GM21576 (cell line): ENCODE measurements at regions not wholly inside any gene's neighbourhood (a gene's known extent, or its start where the extent isn't known, plus 50 kb on each side); places are given as distances from the start of the nearest gene placed in this dataset.
"Not testable (repeated sequence)": the region's sequence is repeated elsewhere in the genome, so short reads cannot be mapped to it uniquely, and the experiment has no call there.

Experiments used
- ATAC-seq: cut with Tn5 transposase; IDR thresholded peaks from one replicate; pipeline ENCODE4 v1.9.1; 2021; ENCODE audit warnings: mild to moderate bottlenecking, moderate library complexity; ENCODE audit not compliant: unreplicated experiment

DNA sequence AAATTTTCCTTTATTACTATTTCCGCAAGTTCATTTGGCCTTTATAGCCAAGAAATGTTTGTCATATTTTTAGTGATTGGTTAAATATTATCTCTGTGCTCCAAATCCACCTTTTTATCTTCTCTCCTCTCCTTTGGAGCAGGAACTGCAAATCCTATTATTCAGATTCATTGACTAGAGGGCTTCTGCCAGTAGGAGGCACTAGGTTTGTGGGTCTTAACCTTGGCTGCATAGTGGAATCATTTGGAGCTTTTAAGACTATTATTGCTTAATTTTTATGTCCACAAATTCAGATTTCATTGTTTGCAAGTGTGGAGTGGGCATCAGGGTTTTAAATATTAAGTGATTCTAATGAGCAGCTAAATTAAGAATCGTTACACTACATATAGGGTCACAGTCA lies 75.3 kb upstream of the SYT10 start:
- no peak for ATAC-seq

DNA sequence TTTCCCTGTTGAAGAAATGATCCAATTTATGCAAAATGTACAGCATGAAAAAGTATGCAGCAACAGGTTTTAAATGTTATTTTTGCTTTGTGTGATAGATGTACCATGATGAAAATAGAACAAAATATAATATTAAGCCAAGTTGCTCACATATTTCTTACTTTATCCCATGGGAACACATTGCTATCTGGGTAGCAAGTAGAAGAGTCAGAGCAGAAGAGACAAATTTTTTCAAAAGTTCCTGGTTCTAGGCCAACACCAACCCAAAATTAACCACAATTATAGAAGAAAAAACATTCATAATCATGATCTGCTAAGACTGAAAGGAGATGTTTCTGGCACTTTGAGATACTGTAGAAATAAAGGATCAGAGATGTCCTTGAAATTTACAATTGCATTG lies 79.9 kb upstream of the SYT10 start:
- ATAC-seq, result no peak

DNA sequence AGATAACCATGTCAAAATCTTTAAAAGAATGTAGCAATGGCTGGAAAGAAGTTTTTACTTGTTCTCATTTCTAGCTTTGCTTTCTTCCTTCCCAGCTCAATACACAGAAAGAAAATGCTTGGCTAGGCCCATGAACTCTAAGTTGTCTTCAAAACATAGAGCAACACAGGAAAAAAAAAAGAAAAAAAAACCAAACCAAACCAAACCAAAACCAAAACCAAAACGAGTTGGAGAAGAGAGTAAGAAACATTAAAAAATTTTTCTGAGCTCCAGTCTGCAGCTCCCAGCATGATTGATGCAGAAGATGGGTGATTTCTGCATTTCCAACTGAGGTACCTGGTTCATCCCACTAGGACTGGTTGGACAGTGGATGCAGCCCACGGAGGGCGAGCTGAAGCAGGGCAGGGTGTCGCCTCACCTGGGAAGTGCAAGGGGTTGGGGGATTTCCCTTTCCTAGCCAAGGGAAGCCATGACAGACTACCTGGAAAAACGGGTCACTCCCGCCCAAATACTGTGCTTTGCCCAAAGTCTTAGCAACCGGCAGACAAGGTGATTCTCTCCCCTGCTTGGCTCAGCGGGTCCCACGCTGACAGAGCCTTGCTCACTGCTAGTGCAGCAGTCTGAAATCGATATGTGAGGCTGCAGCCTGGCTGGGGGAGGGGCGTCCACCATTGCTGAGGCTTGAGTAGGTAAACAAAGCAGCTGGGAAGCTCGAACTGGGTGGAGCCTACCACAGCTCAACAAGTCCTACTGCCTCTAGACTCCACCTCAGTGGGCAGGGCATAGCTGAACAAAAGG lies 81.1 kb upstream of the SYT10 start:
- ATAC-seq, result not testable (repeated sequence)

DNA sequence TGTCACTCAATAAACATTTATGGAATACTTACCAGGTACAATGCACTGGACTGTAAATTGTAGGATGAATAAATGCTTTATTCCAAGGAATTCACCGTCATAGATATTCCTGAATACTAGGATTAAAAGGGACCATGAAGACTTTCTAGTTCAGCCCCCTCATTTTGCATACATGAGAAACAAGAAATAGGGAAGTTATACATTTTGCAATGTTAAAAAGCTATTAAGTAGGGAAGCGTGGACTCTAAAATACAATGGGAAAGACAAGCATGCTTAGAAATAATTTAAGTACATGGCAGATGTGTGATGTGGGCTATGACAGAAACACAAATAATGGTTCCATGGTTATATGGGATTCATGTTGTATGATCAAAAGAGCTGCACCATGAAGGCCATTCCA lies 89.4 kb upstream of the SYT10 start:
- ATAC-seq, result no peak

DNA sequence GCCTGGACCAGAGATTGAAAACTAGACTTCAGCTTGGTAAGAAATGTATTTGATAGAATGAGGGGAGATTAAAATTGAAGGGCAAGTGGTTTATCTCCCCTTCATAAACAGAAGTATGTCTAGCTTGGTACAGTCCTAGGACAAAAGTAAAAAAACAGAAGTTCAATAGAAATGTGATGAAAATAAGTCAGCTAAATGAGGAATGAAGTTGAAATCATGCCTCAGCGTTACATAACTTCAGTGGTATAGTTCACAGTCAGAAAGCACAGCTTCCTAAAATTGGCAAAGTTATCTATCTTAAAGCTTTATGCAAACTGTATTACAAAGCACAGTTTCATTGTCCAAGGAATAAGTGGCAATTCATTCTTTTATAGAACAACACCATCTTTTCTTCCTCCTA lies 90.2 kb upstream of the SYT10 start:
- ATAC-seq, result no peak

DNA sequence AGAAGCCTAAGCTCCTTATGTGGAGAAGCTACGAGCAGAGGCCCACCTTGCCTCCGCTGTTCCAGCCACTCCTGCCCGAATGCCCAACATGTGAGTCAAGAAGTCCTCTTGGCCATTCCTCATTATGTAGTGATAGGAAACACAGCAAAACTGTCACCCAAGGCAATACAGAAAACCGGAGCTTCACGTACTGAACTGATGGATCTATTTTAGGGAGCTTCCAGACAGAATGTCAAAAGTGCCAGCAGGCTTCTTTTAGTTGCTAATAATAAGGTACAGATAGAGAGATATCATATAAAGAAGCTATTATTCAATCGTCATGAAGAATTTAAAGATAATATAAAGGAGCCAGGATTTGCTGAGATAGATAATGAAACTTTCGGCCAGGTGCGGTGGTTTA lies 91.6 kb upstream of the SYT10 start:
- ATAC-seq, result no peak

DNA sequence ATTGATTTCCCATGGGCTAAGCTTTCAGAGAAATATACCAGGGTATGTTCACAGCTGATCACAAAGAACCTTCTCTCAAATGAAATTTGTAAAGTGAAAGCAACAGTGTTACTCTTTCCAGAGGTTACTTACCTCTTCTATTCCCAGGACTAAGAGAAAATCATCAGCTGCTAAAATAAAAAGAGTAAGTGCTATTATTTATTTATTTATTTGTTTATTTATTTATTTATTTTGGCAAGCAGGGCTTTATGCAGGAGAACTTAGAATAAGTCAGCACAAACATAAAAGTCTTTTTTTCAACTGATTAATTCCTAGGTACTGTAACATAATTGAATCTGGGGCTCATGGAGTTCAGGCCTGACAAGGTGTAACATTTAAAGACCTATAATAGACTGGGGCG lies 93.9 kb upstream of the SYT10 start:
- no peak for ATAC-seq

DNA sequence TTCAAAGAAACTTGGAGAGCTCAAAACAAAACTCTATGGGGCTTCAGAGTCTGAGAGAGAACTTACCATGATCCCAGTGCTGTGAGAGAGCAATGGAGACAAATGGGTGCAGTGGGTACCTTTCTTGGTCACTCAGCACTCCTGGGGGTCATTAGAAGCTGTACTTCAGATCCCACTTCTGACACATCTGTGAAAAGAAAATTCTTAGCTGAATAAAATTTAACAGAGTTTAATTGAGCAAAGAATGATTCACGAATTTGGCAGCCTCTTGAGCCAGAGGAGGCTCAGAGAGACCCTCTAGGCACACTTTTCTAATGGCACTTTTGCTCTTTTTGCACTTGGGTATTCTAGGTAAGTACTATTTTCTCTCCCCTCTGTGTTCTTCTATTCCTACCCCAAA lies 96.8 kb upstream of the SYT10 start:
- no peak for ATAC-seq

DNA sequence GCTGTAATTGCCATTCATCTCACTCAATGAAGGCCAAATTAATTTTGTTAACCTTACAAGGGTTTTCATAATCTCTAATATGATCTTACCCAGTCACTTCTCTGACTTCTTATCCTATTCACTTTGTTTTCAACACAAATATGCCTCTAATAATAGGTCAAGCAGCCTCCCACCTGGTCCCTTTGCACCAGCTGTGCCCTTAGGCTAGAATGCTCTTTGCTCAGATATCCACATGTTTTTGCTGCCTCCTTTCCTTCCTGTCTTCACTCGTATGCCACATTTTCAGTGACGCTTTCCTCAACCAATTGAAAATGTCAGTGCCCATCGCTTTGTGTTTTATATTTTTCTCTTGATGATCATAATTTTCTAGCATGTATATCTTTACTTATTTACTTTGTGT lies 106.4 kb upstream of the SYT10 start:
- ATAC-seq, result no peak

DNA sequence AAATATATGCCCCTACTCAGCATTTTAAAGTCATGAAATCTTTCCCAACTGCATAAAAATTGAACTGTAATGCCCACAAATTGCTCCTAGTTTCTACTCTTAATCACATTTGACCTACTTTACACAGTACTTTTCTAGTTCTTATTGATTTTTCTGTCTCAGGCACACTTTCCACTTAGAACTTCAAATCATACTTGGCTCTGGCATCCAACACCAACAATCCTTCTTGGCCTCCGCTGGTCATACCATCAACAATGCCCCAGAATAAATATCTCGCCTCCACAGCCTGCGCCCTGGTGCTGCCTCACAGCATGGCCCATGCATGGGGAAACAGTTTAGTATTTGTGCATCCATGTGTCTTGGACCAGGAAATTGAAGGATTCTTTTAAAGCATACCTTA lies 107.5 kb upstream of the SYT10 start:
- no peak for ATAC-seq

DNA sequence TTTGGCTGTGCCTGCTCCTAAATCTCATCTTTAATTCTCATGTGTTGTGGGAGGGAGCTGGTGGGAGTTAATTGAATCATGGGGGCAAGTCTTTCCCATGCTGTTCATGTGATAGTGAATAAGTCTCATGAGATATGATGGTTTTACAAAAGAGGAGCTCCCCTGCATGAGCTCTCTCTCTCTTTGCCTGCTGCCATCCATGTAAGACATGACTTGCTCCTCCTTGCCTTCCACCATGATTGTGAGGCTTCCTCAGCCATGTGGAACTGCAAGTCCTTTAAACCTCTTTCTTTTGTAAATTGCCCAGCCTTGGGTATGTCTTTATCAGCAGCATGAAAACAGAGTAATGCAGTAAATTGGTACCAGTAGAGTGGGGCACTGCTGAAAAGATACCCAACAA lies 110.6 kb upstream of the SYT10 start:
- not testable (repeated sequence) for ATAC-seq

DNA sequence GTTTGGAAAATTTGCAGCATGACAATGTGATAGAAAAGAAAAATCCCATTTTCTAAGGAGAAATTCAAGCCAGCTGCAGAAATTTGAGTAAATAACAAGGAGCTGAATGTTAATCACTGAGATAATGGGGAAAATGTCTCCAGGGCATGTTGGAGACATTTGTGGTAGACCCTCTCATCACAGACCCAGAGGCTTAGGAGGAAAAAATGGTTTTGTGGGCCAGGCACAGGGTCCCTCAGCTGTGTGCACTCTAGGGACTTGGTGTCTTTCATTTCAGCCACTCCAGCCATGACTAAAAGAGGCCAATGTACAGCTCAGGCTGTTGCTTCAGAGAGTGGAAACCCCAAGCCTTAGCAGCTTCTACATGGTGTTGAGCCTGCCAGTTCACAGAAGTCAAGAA lies 111.4 kb upstream of the SYT10 start:
- ATAC-seq, result no peak

DNA sequence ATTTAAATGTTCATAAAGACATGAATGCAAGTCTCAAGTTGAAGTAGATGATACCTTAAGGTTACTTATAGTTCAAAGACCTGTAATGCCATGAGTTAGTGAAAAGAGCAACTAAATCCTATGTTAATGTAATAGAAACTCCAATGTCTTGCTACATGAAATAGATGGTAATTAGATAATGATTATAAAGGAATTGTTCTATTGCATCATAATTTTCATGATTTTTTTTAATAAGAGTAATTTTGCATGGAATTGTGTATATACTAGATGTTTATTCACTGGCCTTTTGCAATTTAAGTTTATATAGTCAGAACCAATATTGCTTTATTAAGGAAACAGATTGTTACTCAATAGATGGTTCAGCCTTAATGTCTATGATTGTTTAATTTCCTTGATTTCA lies 115.5 kb upstream of the SYT10 start:
- no peak for ATAC-seq

DNA sequence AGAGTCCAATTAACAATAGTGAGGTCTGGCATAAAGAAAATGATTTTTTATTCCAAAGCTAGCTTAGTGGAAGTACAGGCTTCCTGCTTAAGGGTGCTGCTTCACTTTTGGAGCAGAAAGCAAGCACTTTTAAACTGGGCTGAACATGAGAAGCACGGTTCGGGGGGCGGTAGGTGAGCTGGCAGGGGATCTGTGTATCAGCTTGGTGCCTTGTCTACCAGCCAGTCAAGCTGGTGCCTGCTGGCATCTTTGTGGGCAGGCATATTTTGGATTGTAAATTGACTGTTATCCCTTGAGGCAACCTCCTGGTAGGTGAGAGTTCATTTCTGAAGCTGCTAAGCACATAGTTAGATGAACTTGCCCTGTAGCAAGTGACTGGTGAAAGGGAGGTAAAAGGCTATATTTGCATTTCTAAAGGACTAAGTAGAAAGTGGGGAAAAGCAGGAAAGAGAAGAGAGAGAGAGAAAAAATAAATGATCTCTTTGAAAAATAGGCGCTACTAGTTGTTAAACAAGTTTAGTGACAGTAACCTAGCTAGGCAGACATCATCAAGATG lies 121.1 kb upstream of the SYT10 start:
- no peak for ATAC-seq

DNA sequence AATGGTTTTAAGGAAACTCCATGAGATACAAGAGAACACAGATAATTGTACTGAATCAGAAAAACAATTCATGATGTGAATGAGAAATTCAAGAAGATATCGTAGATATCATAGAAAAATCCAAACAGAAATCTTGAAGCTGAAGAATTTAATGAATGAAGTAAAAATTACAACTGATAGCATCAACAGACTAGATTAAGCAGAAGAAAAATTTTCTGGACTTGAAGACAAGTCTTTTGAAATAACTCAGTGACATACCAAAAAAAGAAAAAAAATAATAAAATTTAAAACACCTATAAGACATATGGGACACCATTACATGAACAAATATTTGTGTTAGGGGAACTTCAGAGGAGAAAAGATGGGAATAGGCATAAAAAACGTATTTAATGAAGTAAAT lies 122.8 kb upstream of the SYT10 start:
- no peak for ATAC-seq

DNA sequence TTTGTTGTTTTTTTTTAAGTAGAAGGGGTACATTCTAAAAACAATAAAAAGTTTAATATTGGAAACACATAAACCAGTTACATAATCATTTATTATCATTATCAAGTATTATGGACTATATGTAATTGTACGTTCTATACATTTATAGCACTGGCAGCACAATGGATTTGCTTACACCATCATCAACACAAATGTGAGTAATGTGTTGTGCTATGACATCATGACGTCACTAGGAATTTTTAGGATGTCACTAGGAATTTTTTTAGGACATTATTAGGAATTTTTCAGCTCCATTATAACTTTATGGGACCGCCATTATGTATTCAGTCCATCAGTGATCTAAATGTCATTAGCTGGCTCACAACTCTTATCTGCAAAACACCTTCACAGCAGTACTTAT lies 126.8 kb upstream of the SYT10 start:
- ATAC-seq, result no peak

DNA sequence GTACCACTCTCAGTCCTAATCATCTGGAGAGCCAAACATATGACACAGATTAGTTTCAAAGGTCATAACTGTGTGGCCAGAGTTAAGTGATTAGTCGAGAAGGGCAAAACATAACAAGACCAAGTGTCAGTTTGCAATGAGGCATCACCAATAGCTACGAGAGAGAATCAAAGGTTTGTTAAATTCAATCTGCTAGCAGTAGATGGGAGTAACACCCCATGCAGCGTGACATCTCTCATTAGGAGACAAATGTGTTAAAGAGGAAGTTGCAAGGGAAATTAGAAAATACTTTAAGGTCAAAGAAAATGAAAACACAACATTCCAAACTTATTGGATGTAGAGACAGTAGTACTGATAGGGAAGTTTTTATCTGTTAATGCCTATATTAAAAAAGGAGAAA lies 135.7 kb upstream of the SYT10 start:
- no peak for ATAC-seq

DNA sequence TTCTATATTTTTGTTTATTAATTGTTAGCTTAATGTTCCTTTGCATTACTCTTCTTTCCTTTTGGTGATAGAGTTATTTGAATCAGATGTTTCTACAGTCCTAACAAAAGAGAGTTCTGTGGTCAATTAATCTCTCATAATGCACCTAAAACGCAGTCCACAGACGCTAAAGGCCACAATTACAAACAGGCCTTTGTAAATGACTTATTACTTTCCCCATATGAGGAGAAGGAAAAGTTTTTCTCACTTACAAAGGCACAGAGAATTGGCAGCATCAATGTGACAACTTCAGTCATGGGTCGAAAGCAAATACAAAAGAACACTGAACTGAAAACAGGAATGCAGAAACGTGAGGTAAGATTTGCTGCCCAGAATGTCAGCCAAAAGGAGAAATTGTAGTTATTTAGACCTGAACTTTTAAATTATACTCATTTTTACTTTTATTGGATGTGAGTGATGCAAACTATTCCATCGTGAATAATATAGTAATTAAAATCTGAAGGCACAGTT lies 142.0 kb upstream of the SYT10 start:
- ATAC-seq, result no peak

DNA sequence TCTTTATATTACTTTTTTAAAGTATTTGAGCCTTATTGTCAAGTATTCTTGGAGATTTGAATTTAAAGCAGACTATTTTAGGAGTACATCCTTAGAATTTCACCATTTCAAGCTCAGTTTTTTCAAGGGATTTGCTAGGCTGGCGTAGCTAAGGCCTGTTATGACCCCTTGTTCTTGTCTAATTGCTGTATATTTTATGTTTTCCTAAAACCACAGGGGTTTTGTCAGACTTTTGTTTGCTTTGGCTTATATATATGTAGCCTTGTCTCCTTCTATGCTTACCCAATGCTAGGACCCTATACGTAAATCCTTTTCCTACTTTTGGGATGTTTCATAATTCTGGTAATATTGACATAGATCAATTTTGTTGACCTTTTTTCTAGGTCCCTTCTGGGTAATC lies 147.0 kb upstream of the SYT10 start:
- no peak for ATAC-seq

DNA sequence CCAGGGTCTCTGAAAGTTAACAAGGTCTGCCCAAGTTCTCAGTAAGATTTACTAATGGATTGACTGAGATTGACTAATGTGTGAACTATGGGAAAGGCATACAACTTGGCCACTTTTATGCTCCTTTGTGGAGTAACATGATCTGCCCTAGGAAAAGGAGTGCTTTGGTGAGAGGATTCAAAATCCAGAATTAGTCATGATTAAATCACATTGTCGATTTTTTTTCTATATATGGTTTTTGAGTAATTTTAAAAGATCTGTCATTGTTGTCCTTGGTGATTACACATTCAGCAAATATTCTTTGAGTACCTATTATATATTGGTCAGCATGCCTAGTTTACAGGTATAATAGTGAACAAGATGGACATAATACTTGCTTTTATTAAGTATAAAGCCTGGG lies 147.7 kb upstream of the SYT10 start:
- no peak for ATAC-seq

DNA sequence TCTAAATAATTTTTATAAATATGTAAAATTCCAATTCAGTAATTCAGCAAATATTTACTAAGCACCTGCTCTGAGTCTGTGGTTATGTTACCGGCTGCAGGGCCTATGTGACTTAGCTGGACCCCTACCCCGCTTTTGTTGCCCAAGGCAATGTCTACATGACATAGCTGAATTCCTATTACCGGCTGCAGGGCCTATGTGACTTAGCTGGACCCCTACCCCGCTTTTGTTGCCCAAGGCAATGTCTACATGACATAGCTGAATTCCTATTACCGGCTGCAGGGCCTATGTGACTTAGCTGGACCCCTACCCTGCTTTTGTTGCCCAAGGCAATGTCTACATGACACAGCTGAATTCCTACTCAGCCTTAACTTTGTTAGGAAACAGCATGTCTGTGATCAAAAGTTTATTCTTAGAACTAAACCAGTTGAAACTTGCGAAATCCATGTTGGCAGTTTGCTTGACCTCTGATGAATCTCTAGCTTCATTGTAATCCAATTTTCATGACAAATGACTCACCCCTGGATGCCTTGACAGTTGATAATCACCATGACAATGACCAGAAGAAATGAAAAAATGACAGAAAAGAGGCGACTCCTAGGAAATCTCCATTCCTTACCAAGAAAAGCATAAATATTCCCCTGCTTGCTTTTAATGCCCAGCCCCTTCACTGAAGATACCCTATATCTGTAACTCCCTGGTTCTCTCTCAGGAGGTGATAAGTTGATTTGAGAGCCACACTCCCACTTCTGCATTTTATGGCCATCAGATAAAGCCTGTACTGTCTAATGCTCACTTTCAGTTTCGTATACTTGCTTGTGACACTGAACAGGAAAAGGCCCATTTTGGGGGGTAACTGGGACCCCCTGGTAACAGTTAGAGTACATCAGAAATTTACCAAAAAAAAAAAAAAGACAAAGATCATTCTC lies 148.4 kb upstream of the SYT10 start:
- ATAC-seq, result peak; percentile 90
